ENCODE measurements at regions not wholly inside any gene's neighbourhood (a gene's known extent, or its start where the extent isn't known, plus 50 kb on each side); places are given as distances from the start of the nearest gene placed in this dataset.

DNA sequence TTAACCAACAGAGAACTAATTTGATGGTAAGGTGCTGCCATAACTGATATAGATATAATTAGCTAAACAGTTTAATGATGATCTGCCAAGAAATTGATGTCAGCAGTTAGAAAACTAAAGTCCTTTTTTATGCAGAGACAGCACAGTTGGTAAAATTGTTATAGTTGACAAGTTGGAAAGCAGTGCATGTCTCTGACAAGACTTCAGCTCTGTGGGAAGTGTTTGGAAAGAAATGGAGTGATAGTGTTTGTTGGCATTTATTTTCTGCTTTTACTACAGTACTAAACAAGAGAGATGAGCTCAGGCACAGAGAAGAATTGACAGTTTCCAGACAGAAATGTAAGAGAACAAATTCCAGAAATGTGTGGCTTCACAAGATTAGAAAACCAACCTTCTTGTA lies 523.5 kb upstream of the BCHE start:
- H3K4me3 ChIP-seq: no peak overlapping the region
- H3K9me3 ChIP-seq (replicated peaks): no peaks in the 10 kb centered on the region
- H3K27me3 ChIP-seq (replicated peaks): no peaks in the 10 kb centered on the region
- no peaks in the 10 kb centered on the region for H3K4me1 ChIP-seq (replicated peaks)
- H3K27ac ChIP-seq: no peak overlapping the region
- H3K36me3 ChIP-seq: no peaks in the 10 kb centered on the region
- DNase-seq (ENCODE audit: low read depth in 1 of 2, low spot score in 2 of 2): no peak

DNA sequence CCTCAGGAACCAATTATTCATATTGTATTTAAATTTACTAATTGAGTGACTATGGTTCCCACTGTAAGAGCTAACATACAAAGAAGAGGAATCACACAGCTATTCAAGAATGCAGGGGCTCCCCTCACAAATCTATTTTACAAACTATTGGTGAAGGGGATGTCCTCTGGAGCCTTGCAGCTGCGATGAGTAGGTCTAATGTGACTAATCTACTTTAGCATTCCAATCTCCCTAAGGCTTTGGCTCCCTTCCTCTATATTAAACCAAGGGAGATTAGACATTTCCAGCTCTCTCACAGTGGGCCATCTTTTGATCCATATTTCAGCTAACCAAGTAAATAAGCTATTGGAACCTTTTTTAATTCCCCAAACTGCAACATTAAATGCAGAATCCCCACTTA lies 514.2 kb upstream of the BCHE start:
- Histone ChIP-seq H3K36me3 (no peaks in the 10 kb centered on the region), H3K4me3 (no peak overlapping the region), H3K9me3 (replicated peaks) (no peaks in the 10 kb centered on the region), H3K4me1 (replicated peaks) (no peaks in the 10 kb centered on the region), H3K27ac (no peak overlapping the region), H3K27me3 (replicated peaks) (no peaks in the 10 kb centered on the region)
- DNase-seq (ENCODE audit: low read depth in 1 of 2, low spot score in 2 of 2): no peak

GRCh38 chr3:166340604-166341266 lies 503.5 kb upstream of the BCHE start:
- DNase-seq (ENCODE audit: low read depth in 1 of 2, low spot score in 2 of 2): no peak
- Histone ChIP-seq H3K36me3 (no peaks in the 10 kb centered on the region), H3K27ac (no peak overlapping the region), H3K4me3 (no peak overlapping the region), H3K4me1 (replicated peaks) (no peaks in the 10 kb centered on the region), H3K27me3 (replicated peaks) (no peaks in the 10 kb centered on the region), H3K9me3 (replicated peaks) (no peaks in the 10 kb centered on the region)

- H3K9me3 ChIP-seq (replicated peaks): peaks cover 3% of the 10 kb centered on the region; the same call in 1 of the 2 replicates
- H3K27ac ChIP-seq: no peak overlapping the region
- no peaks in the 10 kb centered on the region for H3K36me3 ChIP-seq
- no peak for DNase-seq (ENCODE audit: low read depth in 1 of 2, low spot score in 2 of 2)
- H3K27me3 ChIP-seq (replicated peaks): no peaks in the 10 kb centered on the region
- H3K4me1 ChIP-seq (replicated peaks): no peaks in the 10 kb centered on the region
- no peak overlapping the region for H3K4me3 ChIP-seq
Observed at GRCh38 chr3:166324401-166324800, 487.2 kb upstream of the BCHE start.

GRCh38 chr3:166322391-166322790 lies 485.2 kb upstream of the BCHE start:
- no peaks in the 10 kb centered on the region for H3K4me1 ChIP-seq (replicated peaks)
- no peak overlapping the region for H3K4me3 ChIP-seq
- H3K27ac ChIP-seq: no peak overlapping the region
- DNase-seq (ENCODE audit: low read depth in 1 of 2, low spot score in 2 of 2): no peak
- no peaks in the 10 kb centered on the region for H3K27me3 ChIP-seq (replicated peaks)
- H3K36me3 ChIP-seq: no peaks in the 10 kb centered on the region
- peaks cover 3% of the 10 kb centered on the region; the same call in 1 of the 2 replicates for H3K9me3 ChIP-seq (replicated peaks)

- H3K4me3 ChIP-seq: no peak overlapping the region
- H3K27ac ChIP-seq: no peak overlapping the region
- DNase-seq (ENCODE audit: low read depth in 1 of 2, low spot score in 2 of 2): no peak
- H3K9me3 ChIP-seq (replicated peaks): no peaks in the 10 kb centered on the region; the same call in 1 of the 2 replicates
- H3K4me1 ChIP-seq (replicated peaks): no peaks in the 10 kb centered on the region
- H3K27me3 ChIP-seq (replicated peaks): no peaks in the 10 kb centered on the region
- H3K36me3 ChIP-seq: no peaks in the 10 kb centered on the region
Observed at GRCh38 chr3:166307756-166308350, 470.6 kb upstream of the BCHE start.

GRCh38 chr3:166304584-166304983 lies 467.4 kb upstream of the BCHE start:
- no peaks in the 10 kb centered on the region for H3K9me3 ChIP-seq (replicated peaks)
- no peaks in the 10 kb centered on the region for H3K27me3 ChIP-seq (replicated peaks)
- H3K4me1 ChIP-seq (replicated peaks): no peaks in the 10 kb centered on the region
- no peak for DNase-seq (ENCODE audit: low read depth in 1 of 2, low spot score in 2 of 2)
- H3K27ac ChIP-seq: no peak overlapping the region
- no peaks in the 10 kb centered on the region for H3K36me3 ChIP-seq
- H3K4me3 ChIP-seq: no peak overlapping the region

GRCh38 chr3:166303681-166304080 lies 466.5 kb upstream of the BCHE start:
- no peak for DNase-seq (ENCODE audit: low read depth in 1 of 2, low spot score in 2 of 2)
- Histone ChIP-seq H3K4me3 (no peak overlapping the region), H3K36me3 (no peaks in the 10 kb centered on the region), H3K27me3 (replicated peaks) (no peaks in the 10 kb centered on the region), H3K4me1 (replicated peaks) (no peaks in the 10 kb centered on the region), H3K9me3 (replicated peaks) (no peaks in the 10 kb centered on the region), H3K27ac (no peak overlapping the region)

DNA sequence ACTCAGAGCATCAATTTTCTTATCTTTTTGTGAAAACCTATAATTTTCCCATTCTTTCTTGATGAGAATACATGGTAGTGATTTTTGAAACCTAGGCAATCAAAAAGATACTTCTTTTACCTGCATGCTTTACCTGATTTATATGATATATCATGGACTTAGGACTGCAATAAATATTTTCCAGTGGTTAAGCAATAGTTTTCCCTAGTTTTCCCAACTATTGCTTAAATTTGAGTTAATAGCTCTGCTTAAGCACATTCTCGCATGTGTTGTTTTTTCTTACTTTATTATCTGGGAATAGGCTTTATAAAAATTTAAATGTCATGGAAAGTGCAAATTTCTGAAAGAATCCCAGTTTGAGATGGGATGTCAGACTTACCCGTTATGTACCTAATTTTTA lies 465.1 kb upstream of the BCHE start:
- H3K36me3 ChIP-seq: no peaks in the 10 kb centered on the region
- no peaks in the 10 kb centered on the region for H3K4me1 ChIP-seq (replicated peaks)
- no peaks in the 10 kb centered on the region for H3K27me3 ChIP-seq (replicated peaks)
- no peaks in the 10 kb centered on the region for H3K9me3 ChIP-seq (replicated peaks)
- no peak for DNase-seq (ENCODE audit: low read depth in 1 of 2, low spot score in 2 of 2)
- H3K4me3 ChIP-seq: no peak overlapping the region
- H3K27ac ChIP-seq: no peak overlapping the region

GRCh38 chr3:166296179-166296783 lies 459.1 kb upstream of the BCHE start:
- Histone ChIP-seq H3K27ac (no peak overlapping the region), H3K9me3 (replicated peaks) (no peaks in the 10 kb centered on the region), H3K4me1 (replicated peaks) (no peaks in the 10 kb centered on the region), H3K27me3 (replicated peaks) (no peaks in the 10 kb centered on the region), H3K36me3 (no peaks in the 10 kb centered on the region), H3K4me3 (no peak overlapping the region)
- DNase-seq (ENCODE audit: low read depth in 1 of 2, low spot score in 2 of 2): no peak

GRCh38 chr3:166291186-166291955 lies 454.1 kb upstream of the BCHE start:
- H3K27me3 ChIP-seq (replicated peaks): no peaks in the 10 kb centered on the region
- DNase-seq (ENCODE audit: low read depth in 1 of 2, low spot score in 2 of 2): no peak
- no peaks in the 10 kb centered on the region for H3K9me3 ChIP-seq (replicated peaks)

GRCh38 chr3:166285001-166285400 lies 447.8 kb upstream of the BCHE start:
- H3K4me1 ChIP-seq (replicated peaks): no peaks in the 10 kb centered on the region
- DNase-seq (ENCODE audit: low read depth in 1 of 2, low spot score in 2 of 2): no peak
- H3K36me3 ChIP-seq: no peaks in the 10 kb centered on the region
- no peaks in the 10 kb centered on the region for H3K9me3 ChIP-seq (replicated peaks)
- no peak overlapping the region for H3K4me3 ChIP-seq
- no peak overlapping the region for H3K27ac ChIP-seq
- H3K27me3 ChIP-seq (replicated peaks): no peaks in the 10 kb centered on the region

More at GRCh38 chr3:166291186-166291955, 454.1 kb upstream of the BCHE start:
- no peak overlapping the region for H3K4me3 ChIP-seq
- no peaks in the 10 kb centered on the region for H3K36me3 ChIP-seq
- no peaks in the 10 kb centered on the region for H3K4me1 ChIP-seq (replicated peaks)
- H3K27ac ChIP-seq: no peak overlapping the region

- no peaks in the 10 kb centered on the region for H3K36me3 ChIP-seq
- H3K4me1 ChIP-seq (replicated peaks): no peaks in the 10 kb centered on the region
- H3K4me3 ChIP-seq: no peak overlapping the region
- 0 out of 2 replicates have a peak, but pooled peaks cover 2% of the 10 kb centered on the region for H3K9me3 ChIP-seq (replicated peaks)
- H3K27me3 ChIP-seq (replicated peaks): no peaks in the 10 kb centered on the region
- DNase-seq (ENCODE audit: low read depth in 1 of 2, low spot score in 2 of 2): no peak
- no peak overlapping the region for H3K27ac ChIP-seq
Observed at GRCh38 chr3:166283840-166284239, 446.6 kb upstream of the BCHE start.

- no peak overlapping the region for H3K27ac ChIP-seq
- DNase-seq (ENCODE audit: low read depth in 1 of 2, low spot score in 2 of 2): no peak
- H3K9me3 ChIP-seq (replicated peaks): 0 out of 2 replicates have a peak, but pooled peaks cover 2% of the 10 kb centered on the region
- H3K36me3 ChIP-seq: no peaks in the 10 kb centered on the region
- H3K27me3 ChIP-seq (replicated peaks): no peaks in the 10 kb centered on the region
- no peak overlapping the region for H3K4me3 ChIP-seq
- no peaks in the 10 kb centered on the region for H3K4me1 ChIP-seq (replicated peaks)
Observed at GRCh38 chr3:166282931-166283330, 445.7 kb upstream of the BCHE start.

Data from SJSA1 (cell line).